ENCODE measurements at regions not wholly inside any gene's neighbourhood (a gene's known extent, or its start where the extent isn't known, plus 50 kb on each side); places are given as distances from the start of the nearest gene placed in this dataset.

DNA sequence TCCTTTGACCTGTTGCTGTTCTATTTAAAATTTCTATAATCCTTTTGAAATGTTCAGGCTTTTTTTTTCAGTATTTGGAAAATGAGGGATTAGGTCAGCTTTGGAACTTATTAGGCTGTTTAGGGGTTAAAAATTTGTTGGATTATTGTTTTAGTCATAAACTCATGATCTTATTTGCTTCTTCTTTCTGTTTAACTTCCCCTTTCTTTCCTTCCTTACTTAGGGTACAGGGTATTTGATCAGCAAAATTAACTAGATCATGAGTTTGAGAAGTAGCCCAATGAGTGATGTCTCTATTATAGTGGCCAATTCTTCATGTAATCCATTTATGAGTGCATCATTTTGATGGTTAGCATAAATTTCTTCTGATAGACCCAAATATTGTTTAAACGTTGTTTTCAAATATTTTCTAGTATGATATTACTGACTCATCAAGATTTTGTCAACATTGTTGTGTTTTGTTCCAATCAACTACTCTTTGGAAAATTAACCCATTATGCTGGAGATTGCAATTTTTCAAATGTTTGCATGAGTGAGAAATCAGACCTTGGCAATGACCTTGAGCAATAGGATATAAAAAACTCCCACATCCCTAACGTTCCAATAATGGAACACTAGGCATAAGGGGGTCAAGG lies 94.4 kb downstream of the OTOR start:
- no peak overlapping the region for H2AFZ ChIP-seq (ENCODE audit: low read depth)
- no peaks in the 10 kb centered on the region for H3F3A ChIP-seq (replicated peaks; ENCODE audit: insufficient read depth)
- ChIA-PET CTCF (no interaction called here), POLR2A (no interaction called here)
- no peak for DNase-seq
- H3K4me2 ChIP-seq, result no peak overlapping the region
- no peaks in the 10 kb centered on the region for H3K79me2 ChIP-seq (ENCODE audit: insufficient read depth)
- no peaks in the 10 kb centered on the region for H3K36me3 ChIP-seq (replicated peaks in 1 of 2; ENCODE audit: control insufficient read depth in 1 of 2, insufficient read depth in 2 of 2, low read length in 1 of 2)
- no peak overlapping the region for H3K9ac ChIP-seq
- whole genome bisulfite sequencing (ENCODE audit: low lambda C conversion rate), result 4% methylated on average over 2 of the region's 2 CpGs
- H3K27ac ChIP-seq (ENCODE audit: low read depth in 2 of 2, low read length in 1 of 2), result no peak overlapping the region
- no peak for TF ChIP-seq EZH2phosphoT487 (IDR thresholded peaks at IDR 0.05; ENCODE audit: borderline replicate concordance, low read depth)
- TF ChIP-seq, protein P1, sequence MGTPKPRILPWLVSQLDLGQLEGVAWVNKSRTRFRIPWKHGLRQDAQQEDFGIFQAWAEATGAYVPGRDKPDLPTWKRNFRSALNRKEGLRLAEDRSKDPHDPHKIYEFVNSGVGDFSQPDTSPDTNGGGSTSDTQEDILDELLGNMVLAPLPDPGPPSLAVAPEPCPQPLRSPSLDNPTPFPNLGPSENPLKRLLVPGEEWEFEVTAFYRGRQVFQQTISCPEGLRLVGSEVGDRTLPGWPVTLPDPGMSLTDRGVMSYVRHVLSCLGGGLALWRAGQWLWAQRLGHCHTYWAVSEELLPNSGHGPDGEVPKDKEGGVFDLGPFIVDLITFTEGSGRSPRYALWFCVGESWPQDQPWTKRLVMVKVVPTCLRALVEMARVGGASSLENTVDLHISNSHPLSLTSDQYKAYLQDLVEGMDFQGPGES (IDR thresholded peaks at IDR 0.05; ENCODE audit: low read depth, low read length), result no peak
- TF ChIP-seq NRF1 (IDR thresholded peaks at IDR 0.05; ENCODE audit: low read depth, low read length), result no peak
- no peak for TF ChIP-seq RFX5 (IDR thresholded peaks at IDR 0.05; ENCODE audit: low read length)
- no peaks in the 10 kb centered on the region for H3K27me3 ChIP-seq (ENCODE audit: insufficient read depth)
- H4K20me1 ChIP-seq (ENCODE audit: insufficient read depth), result no peaks in the 10 kb centered on the region
- H3K4me1 ChIP-seq (ENCODE audit: control insufficient read depth in 1 of 2, insufficient read depth in 2 of 2, low read depth in 1 of 2, low read length in 1 of 2), result no peaks in the 10 kb centered on the region
- no peak overlapping the region for H3K4me3 ChIP-seq (ENCODE audit: low read depth in 2 of 2, low read length in 1 of 2)
- H3K9me3 ChIP-seq, result no peaks in the 10 kb centered on the region
- H3K9me2 ChIP-seq, result no peaks in the 10 kb centered on the region

GRCh38 chr20:16844406-16844805 lies 96.2 kb downstream of the OTOR start:
- no peak overlapping the region for H3K27ac ChIP-seq (ENCODE audit: low read depth in 2 of 2, low read length in 1 of 2)
- no peak overlapping the region for H3K9ac ChIP-seq
- no peaks in the 10 kb centered on the region for H3F3A ChIP-seq (replicated peaks; ENCODE audit: insufficient read depth)
- no peaks in the 10 kb centered on the region for H3K36me3 ChIP-seq (replicated peaks in 1 of 2; ENCODE audit: control insufficient read depth in 1 of 2, insufficient read depth in 2 of 2, low read length in 1 of 2)
- no peaks in the 10 kb centered on the region for H3K4me1 ChIP-seq (ENCODE audit: control insufficient read depth in 1 of 2, insufficient read depth in 2 of 2, low read depth in 1 of 2, low read length in 1 of 2)
- TF ChIP-seq SIN3A (IDR thresholded peaks at IDR 0.05; ENCODE audit: borderline replicate concordance, low read depth, low read length), result no peak
- TF ChIP-seq RAD21 (IDR thresholded peaks at IDR 0.05; ENCODE audit: low read length), result no peak
- TF ChIP-seq, protein P2, sequence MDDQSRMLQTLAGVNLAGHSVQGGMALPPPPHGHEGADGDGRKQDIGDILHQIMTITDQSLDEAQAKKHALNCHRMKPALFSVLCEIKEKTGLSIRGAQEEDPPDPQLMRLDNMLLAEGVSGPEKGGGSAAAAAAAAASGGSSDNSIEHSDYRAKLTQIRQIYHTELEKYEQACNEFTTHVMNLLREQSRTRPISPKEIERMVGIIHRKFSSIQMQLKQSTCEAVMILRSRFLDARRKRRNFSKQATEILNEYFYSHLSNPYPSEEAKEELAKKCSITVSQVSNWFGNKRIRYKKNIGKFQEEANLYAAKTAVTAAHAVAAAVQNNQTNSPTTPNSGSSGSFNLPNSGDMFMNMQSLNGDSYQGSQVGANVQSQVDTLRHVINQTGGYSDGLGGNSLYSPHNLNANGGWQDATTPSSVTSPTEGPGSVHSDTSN (IDR thresholded peaks at IDR 0.05), result no peak
- no peak for TF ChIP-seq USF1 (IDR thresholded peaks at IDR 0.05; ENCODE audit: borderline replicate concordance, low read depth)
- no peak for TF ChIP-seq POLR2AphosphoS5 (IDR thresholded peaks at IDR 0.05; ENCODE audit: low read depth, low read length)
- no peak for TF ChIP-seq GATA2 (CRISPR knock-in tag; IDR thresholded peaks at IDR 0.05)
- H2AFZ ChIP-seq (ENCODE audit: low read depth), result no peak overlapping the region
- 20% methylated on average over 1 of the region's 1 CpG for WGBS (ENCODE audit: low lambda C conversion rate)
- POLR2A ChIA-PET, result no interaction called here
- no peaks in the 10 kb centered on the region for H3K9me2 ChIP-seq
- no peak overlapping the region for H3K4me2 ChIP-seq
- H3K9me3 ChIP-seq, result no peaks in the 10 kb centered on the region
- H4K20me1 ChIP-seq (ENCODE audit: insufficient read depth), result no peaks in the 10 kb centered on the region
- no peaks in the 10 kb centered on the region for H3K27me3 ChIP-seq (ENCODE audit: insufficient read depth)
- H3K4me3 ChIP-seq (ENCODE audit: low read depth in 2 of 2, low read length in 1 of 2), result no peak overlapping the region
- CTCF ChIA-PET, result no interaction called here
- DNase-seq, result no peak
- H3K79me2 ChIP-seq (ENCODE audit: insufficient read depth), result no peaks in the 10 kb centered on the region

All from SK-N-SH (cell line).